Breast epithelium (tissue), 4 donors: ENCODE measurements at regions not wholly inside any gene's neighbourhood (a gene's known extent, or its start where the extent isn't known, plus 50 kb on each side); places are given as distances from the start of the nearest gene placed in this dataset.

Experiments
- DNase-seq, 2 donors: peaks; one replicate each; pipeline ENCODE4 v3.0.0-alpha.2; 2019; ENCODE audit warnings: low spot score in 2 of 2
- H3K27ac ChIP-seq, 2 donors: fragments of 200-600 bp; sonication (generic) in 1 of 2; one replicate each; pipeline ENCODE4 v1.5.1; 2016 to 2019; ENCODE audit warnings: mild to moderate bottlenecking in 1 of 2
- H3K27me3 ChIP-seq, 2 donors: fragments of 200-600 bp; sonication (generic) in 1 of 2; one replicate each; pipeline versions ENCODE4 v1.5.1 to v1.6.0; 2017 to 2019; ENCODE audit warnings: control low read depth in 1 of 2, mild to moderate bottlenecking in 1 of 2
- H3K36me3 ChIP-seq: fragments of 200-600 bp; one replicate; pipeline ENCODE4 v1.5.1; 2019
- H3K4me1 ChIP-seq, 2 donors: fragments of 200-600 bp; sonication (generic); one replicate each; pipeline ENCODE4 v1.5.1; 2016 to 2019; ENCODE audit warnings: control low read depth in 1 of 2
- H3K4me3 ChIP-seq, 3 donors: fragments of 200-600 bp; sonication (generic); 1 replicate in 2 of 3; 2 replicates in 1 of 3; pipeline ENCODE4 v1.5.1; 2016 to 2019; ENCODE audit warnings: mild to moderate bottlenecking in 3 of 3, moderate library complexity in 2 of 3
- H3K9me3 ChIP-seq, 2 donors: fragments of 200-600 bp; sonication (generic) in 1 of 2; one replicate each; pipeline ENCODE4 v1.5.1; 2016 to 2019; ENCODE audit warnings: control low read depth in 1 of 2
- POLR2A ChIP-seq: fragments of 450-650 bp; IDR thresholded peaks from one replicate; pipeline ENCODE4 v1.6.1; 2016; ENCODE audit warnings: antibody characterized with exemption, mild to moderate bottlenecking, moderate library complexity
- POLR2AphosphoS5 ChIP-seq, 3 donors: sonication (generic); formaldehyde crosslinking; IDR thresholded peaks; one replicate each; pipeline ENCODE4 v1.6.1; 2017; ENCODE audit warnings: antibody characterized with exemption in 3 of 3
- intact Hi-C: fragments of 100-400 bp; cut with DNase I; formaldehyde crosslinking; loops from one replicate; pipeline ENCODE4 v1.15.1; 2023; ENCODE audit warnings: low total_unique reads
- TF ChIP-seq, protein P1 (sequence below), 3 donors: fragments of 450-650 bp; IDR thresholded peaks; one replicate each; pipeline ENCODE4 v1.5.1; 2016 to 2017; ENCODE audit warnings: antibody characterized with exemption in 3 of 3, mild to moderate bottlenecking in 3 of 3, moderate library complexity in 3 of 3

DNA sequence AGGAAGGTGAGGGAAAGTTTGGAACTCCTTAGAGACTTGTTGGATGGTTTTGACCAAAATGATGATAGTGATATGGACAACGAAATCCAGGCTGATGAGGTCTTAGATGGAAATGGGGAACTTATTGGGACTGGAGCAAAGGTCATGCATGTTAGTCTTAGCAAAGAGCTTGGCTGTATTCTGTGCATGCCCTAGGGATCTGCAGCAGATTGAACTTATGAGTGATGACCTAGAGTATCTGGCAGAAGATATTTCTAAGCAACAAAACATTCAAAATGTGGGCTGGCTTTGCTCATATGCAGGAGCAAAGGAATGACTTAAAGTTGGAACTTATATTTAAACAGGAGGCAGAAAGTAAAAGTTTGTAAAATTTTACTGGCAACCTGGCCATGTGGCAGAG, 489.3 kb upstream of the DIPK2B start:
- Histone ChIP-seq H3K9me3 (no peaks in the 10 kb centered on the region), H3K4me3 (no peak overlapping the region), H3K27ac (no peak overlapping the region), H3K4me1 (no peaks in the 10 kb centered on the region), H3K27me3 (peaks cover 0 to 18% of the 10 kb centered on the region in 2 donors), H3K36me3 (no peaks in the 10 kb centered on the region)
- no peak for TF ChIP-seq POLR2AphosphoS5 (IDR thresholded peaks at IDR 0.05)
- TF ChIP-seq, protein P1, sequence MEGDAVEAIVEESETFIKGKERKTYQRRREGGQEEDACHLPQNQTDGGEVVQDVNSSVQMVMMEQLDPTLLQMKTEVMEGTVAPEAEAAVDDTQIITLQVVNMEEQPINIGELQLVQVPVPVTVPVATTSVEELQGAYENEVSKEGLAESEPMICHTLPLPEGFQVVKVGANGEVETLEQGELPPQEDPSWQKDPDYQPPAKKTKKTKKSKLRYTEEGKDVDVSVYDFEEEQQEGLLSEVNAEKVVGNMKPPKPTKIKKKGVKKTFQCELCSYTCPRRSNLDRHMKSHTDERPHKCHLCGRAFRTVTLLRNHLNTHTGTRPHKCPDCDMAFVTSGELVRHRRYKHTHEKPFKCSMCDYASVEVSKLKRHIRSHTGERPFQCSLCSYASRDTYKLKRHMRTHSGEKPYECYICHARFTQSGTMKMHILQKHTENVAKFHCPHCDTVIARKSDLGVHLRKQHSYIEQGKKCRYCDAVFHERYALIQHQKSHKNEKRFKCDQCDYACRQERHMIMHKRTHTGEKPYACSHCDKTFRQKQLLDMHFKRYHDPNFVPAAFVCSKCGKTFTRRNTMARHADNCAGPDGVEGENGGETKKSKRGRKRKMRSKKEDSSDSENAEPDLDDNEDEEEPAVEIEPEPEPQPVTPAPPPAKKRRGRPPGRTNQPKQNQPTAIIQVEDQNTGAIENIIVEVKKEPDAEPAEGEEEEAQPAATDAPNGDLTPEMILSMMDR (IDR thresholded peaks at IDR 0.05), result no peak
- no peak for TF ChIP-seq POLR2A
- intact Hi-C loops, result no loop called here
- DNase-seq, result no peak

DNA sequence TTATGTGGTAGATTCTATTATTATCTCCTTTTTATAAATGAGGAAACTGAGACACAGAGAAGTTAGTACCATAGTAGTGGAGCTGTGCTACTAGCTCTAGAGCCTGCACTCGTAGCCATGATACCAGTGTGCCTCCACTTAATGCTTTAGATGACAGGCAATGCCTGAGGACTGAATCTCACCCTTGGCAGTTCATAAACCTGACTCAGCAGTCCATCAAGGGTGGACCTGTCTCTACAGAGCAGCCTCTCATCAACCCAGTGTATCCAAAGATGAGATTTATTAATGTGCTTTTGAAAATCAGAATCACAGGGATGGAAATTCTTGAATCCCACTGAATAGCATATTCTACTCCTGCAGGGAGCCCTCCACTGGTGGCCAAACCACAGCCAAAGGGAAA, 483.2 kb upstream of the DIPK2B start:
- DNase-seq, result no peak
- no peaks in the 10 kb centered on the region for H3K4me1 ChIP-seq
- H3K9me3 ChIP-seq, result no peaks in the 10 kb centered on the region
- TF ChIP-seq POLR2A (no peak), POLR2AphosphoS5 (IDR thresholded peaks at IDR 0.05) (no peak)
- TF ChIP-seq, protein P1 (IDR thresholded peaks at IDR 0.05), result no peak
- intact Hi-C loops, result no loop called here
- peaks cover 0 to 27% of the 10 kb centered on the region in 2 donors for H3K27me3 ChIP-seq
- no peaks in the 10 kb centered on the region for H3K36me3 ChIP-seq
- no peak overlapping the region for H3K27ac ChIP-seq
- H3K4me3 ChIP-seq, result no peak overlapping the region

DNA sequence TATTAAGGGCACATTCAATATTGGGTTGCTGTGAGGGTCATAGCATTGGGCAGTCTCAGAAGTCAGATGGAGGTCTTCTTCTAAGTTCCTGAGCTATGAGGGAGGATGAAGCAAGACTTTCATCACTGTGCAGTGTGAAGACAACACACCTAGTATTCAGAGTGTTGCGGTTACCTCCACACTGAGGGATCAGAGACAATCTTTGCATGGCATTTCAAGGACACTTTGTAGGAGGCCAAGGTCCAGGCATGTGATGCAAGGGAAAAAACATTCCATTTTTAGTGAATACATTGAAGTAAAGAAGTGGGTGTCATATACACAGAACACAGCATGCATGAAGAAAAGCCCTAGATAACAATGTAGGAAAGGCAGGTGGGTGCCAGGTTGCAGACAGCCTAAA, 481.2 kb upstream of the DIPK2B start:
- no peak for TF ChIP-seq POLR2A
- no peak for TF ChIP-seq POLR2AphosphoS5 (IDR thresholded peaks at IDR 0.05)
- TF ChIP-seq, protein P1 (IDR thresholded peaks at IDR 0.05), result no peak
- H3K36me3 ChIP-seq, result no peaks in the 10 kb centered on the region
- no peaks in the 10 kb centered on the region for H3K4me1 ChIP-seq
- no peaks in the 10 kb centered on the region for H3K9me3 ChIP-seq
- peaks cover 0 to 27% of the 10 kb centered on the region in 2 donors for H3K27me3 ChIP-seq
- no peak for DNase-seq
- no peak overlapping the region for H3K27ac ChIP-seq
- no peak overlapping the region for H3K4me3 ChIP-seq
- intact Hi-C loops, result no loop called here

DNA sequence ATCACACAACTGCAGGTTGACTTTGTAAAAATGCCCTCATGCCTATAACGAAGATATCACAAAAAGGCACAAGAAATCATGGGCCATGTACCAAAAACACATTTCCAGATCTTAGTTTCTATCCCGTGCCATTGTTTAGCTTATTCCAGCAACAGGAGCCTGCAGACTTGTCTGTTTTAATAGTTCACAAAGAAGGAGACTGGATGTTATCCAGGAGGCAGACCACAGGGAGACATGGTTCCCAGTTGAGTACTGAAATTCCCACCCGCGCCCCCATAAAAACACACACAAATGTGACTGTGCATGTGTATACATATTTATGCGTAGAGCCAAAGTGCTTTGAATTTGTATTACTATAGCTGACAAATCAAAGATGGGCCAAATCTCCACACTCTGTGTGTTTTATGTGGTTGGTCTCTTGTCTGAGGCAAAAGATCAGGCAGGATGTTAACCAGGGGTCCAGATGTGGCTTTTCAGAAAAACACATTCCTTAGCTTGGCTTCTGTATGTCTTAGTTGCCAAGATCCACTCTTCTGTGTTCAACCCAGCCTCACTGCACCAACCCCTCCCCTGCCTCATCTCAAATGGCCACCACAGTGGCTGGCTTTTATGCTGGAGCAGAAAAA, 469.2 kb upstream of the DIPK2B start:
- Histone ChIP-seq H3K27me3 (peaks cover 0 to 42% of the 10 kb centered on the region in 2 donors), H3K4me1 (no peaks in the 10 kb centered on the region), H3K27ac (no peak overlapping the region), H3K4me3 (no peak overlapping the region), H3K36me3 (no peaks in the 10 kb centered on the region), H3K9me3 (no peaks in the 10 kb centered on the region)
- intact Hi-C loops, result no loop called here
- no peak for DNase-seq
- TF ChIP-seq, protein P1 (IDR thresholded peaks at IDR 0.05), result no peak
- TF ChIP-seq POLR2AphosphoS5 (IDR thresholded peaks at IDR 0.05), result no peak
- TF ChIP-seq POLR2A, result no peak

DNA sequence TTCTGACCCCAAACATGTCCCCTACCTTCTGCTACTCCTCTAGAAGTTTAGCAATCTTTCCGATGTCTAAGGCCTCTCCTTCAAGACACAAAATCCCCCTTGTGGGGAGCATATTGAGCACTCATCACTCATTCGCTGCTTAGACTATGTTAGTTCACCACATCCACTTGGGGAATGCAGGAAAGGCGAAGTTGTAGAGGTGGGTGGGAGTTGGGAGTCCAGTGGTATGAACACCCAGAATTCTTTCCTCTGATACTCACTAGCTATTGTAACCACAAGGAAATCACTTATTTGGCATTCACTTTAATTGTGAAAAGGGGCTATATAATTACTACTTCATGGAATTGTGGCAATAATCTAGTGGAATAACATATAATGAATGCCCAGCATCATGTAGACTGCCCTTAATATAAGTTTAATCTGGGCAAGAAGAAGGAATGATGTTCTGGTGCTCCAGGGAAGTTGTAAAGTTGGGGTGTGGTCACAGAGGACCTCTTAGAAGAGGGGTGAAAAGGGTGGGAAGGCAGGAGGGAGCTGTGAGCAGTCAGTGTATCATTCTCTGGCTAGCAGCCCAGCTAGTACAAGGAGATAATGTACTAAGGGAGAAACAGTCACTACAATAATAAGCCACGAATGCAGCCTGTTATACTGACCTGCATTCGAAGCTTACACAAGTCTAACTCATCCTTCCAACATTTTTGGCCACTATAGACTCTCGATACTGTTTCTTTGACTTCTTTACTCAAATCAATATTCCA, 468.2 kb upstream of the DIPK2B start:
- H3K27ac ChIP-seq, result no peak overlapping the region
- H3K4me3 ChIP-seq, result no peak overlapping the region
- no peaks in the 10 kb centered on the region for H3K4me1 ChIP-seq
- intact Hi-C loops, result no loop called here
- TF ChIP-seq POLR2A, result no peak
- TF ChIP-seq, protein P1 (IDR thresholded peaks at IDR 0.05), result no peak
- TF ChIP-seq POLR2AphosphoS5 (IDR thresholded peaks at IDR 0.05), result no peak
- H3K36me3 ChIP-seq, result no peaks in the 10 kb centered on the region
- H3K9me3 ChIP-seq, result no peaks in the 10 kb centered on the region
- no peak for DNase-seq
- peaks cover 0 to 38% of the 10 kb centered on the region in 2 donors for H3K27me3 ChIP-seq
